DOHH2 (cell line): ENCODE measurements at regions not wholly inside any gene's neighbourhood (a gene's known extent, or its start where the extent isn't known, plus 50 kb on each side); places are given as distances from the start of the nearest gene placed in this dataset.

Experiments used
- H3F3A ChIP-seq: fragments of 200-600 bp; sonication (generic), shearing (Covaris generic); 2 replicates; pipeline ENCODE4 v1.6.0; 2016; ENCODE audit warnings: antibody characterized with exemption, mild to moderate bottlenecking; ENCODE audit not compliant: control insufficient read depth, insufficient read depth
- H3K27ac ChIP-seq: fragments of 200-600 bp; sonication (generic); 2 replicates; pipeline ENCODE4 v1.5.1; 2014; ENCODE audit warnings: low read depth, mild to moderate bottlenecking, low read length, moderate library complexity
- H3K27me3 ChIP-seq: fragments of 200-600 bp; sonication (generic); 2 replicates; pipeline ENCODE4 v1.6.1; 2014; ENCODE audit warnings: mild to moderate bottlenecking, low read length, mixed read lengths; ENCODE audit not compliant: control insufficient read depth
- H3K36me3 ChIP-seq: fragments of 200-600 bp; sonication (generic); 2 replicates; pipeline ENCODE4 v1.6.1; 2014; ENCODE audit warnings: mild to moderate bottlenecking, low read length, moderate library complexity, mixed read lengths; ENCODE audit not compliant: control insufficient read depth
- H3K4me1 ChIP-seq: fragments of 200-600 bp; sonication (generic); 2 replicates; pipeline ENCODE4 v1.6.1; 2014; ENCODE audit warnings: mild to moderate bottlenecking, low read length, mixed read lengths; ENCODE audit not compliant: control insufficient read depth
- H3K4me2 ChIP-seq: fragments of 200-600 bp; sonication (generic); 2 replicates; pipeline ENCODE4 v1.6.0; 2014; ENCODE audit warnings: mild to moderate bottlenecking, low read length, moderate library complexity
- H3K4me3 ChIP-seq: fragments of 200-600 bp; sonication (generic); 2 replicates; pipeline ENCODE4 v1.5.1; 2014; ENCODE audit warnings: mild to moderate bottlenecking, low read length, mixed read lengths
- H3K79me2 ChIP-seq: fragments of 200-600 bp; sonication (generic); 2 replicates; pipeline ENCODE4 v1.6.1; 2014; ENCODE audit warnings: mild to moderate bottlenecking, low read length, mixed read lengths; ENCODE audit not compliant: control insufficient read depth
- H3K9me2 ChIP-seq: fragments of 200-600 bp; sonication (generic); replicated peaks from 2 replicates; pipeline ENCODE4 v1.6.1; 2014; ENCODE audit warnings: mild to moderate bottlenecking, low read length, mixed read lengths; ENCODE audit not compliant: control insufficient read depth
- H3K9me3 ChIP-seq: fragments of 200-600 bp; sonication (generic); 2 replicates; pipeline ENCODE4 v1.6.1; 2014; ENCODE audit warnings: antibody characterized with exemption, low read length, mixed read lengths; ENCODE audit not compliant: control insufficient read depth, insufficient read depth
- H4K20me1 ChIP-seq: fragments of 200-600 bp; sonication (generic); 2 replicates; pipeline ENCODE4 v1.6.0; 2014; ENCODE audit warnings: low read depth, mild to moderate bottlenecking, antibody characterized with exemption, low read length, moderate library complexity; ENCODE audit not compliant: control insufficient read depth, insufficient read depth
- CTCF ChIP-seq: fragments of 200-600 bp; sonication (generic); IDR thresholded peaks from one replicate; pipeline ENCODE4 v1.5.1; 2014; ENCODE audit warnings: antibody characterized with exemption, mild to moderate bottlenecking, low read depth, low read length; ENCODE audit not compliant: poor library complexity, severe bottlenecking
- EZH2phosphoT487 ChIP-seq: fragments of 200-600 bp; sonication (generic); IDR thresholded peaks from 2 replicates; pipeline ENCODE4 v1.6.1; 2017; ENCODE audit warnings: borderline replicate concordance, mild to moderate bottlenecking, antibody characterized with exemption, low read length, moderate library complexity, mixed read lengths

- Histone ChIP-seq H3K27ac (no peak overlapping the region), H4K20me1 (no peaks in the 10 kb centered on the region), H3K36me3 (no peaks in the 10 kb centered on the region)
These were observed 658.9 kb upstream of the NOX3 start for GRCh38 chr6:156114541-156114940.

DNA sequence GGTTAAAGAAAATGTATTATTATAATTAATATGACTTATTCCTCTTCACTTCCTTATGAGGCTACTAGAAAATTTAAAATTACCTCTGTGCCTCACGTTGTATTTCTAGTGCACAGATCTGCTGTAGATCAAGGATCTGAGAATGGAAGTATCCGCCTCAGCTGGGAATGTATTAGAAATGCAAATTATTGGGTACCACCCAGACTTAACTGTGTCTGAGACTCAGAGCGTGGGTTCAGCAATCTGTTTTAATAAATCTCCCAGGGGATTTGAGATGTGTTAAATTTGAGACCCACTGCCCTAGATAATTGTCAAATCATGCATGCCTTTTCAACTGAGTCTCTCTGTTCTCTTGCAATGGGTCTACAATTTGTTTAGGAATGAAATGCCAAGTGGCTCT is 658.0 kb upstream of the NOX3 start:
- Histone ChIP-seq H3F3A (no peaks in the 10 kb centered on the region), H3K9me2 (no peaks in the 10 kb centered on the region), H3K4me1 (no peaks in the 10 kb centered on the region), H3K79me2 (no peaks in the 10 kb centered on the region), H3K27ac (no peak overlapping the region), H3K36me3 (no peaks in the 10 kb centered on the region), H3K4me2 (no peak overlapping the region), H3K9me3 (no peaks in the 10 kb centered on the region), H3K27me3 (no peaks in the 10 kb centered on the region), H3K4me3 (no peak overlapping the region), H4K20me1 (no peaks in the 10 kb centered on the region)
- no peak for TF ChIP-seq CTCF
- TF ChIP-seq EZH2phosphoT487 = no peak

More at GRCh38 chr6:156114541-156114940, 658.9 kb upstream of the NOX3 start:
- Histone ChIP-seq H3K4me3 (no peak overlapping the region), H3K27me3 (no peaks in the 10 kb centered on the region), H3K9me2 (no peaks in the 10 kb centered on the region), H3K79me2 (no peaks in the 10 kb centered on the region), H3F3A (no peaks in the 10 kb centered on the region), H3K4me2 (no peak overlapping the region), H3K9me3 (no peaks in the 10 kb centered on the region), H3K4me1 (no peaks in the 10 kb centered on the region)
- no peak for TF ChIP-seq EZH2phosphoT487
- TF ChIP-seq CTCF = no peak

- Histone ChIP-seq H4K20me1 (no peaks in the 10 kb centered on the region), H3K4me1 (no peaks in the 10 kb centered on the region), H3K9me3 (no peaks in the 10 kb centered on the region), H3K79me2 (no peaks in the 10 kb centered on the region), H3K36me3 (no peaks in the 10 kb centered on the region), H3K27ac (no peak overlapping the region), H3K9me2 (no peaks in the 10 kb centered on the region), H3K4me2 (no peak overlapping the region), H3K4me3 (no peak overlapping the region), H3F3A (no peaks in the 10 kb centered on the region), H3K27me3 (no peaks in the 10 kb centered on the region)
- TF ChIP-seq CTCF (no peak), EZH2phosphoT487 (no peak)
These were observed 656.3 kb upstream of the NOX3 start for GRCh38 chr6:156111913-156112312.

DNA sequence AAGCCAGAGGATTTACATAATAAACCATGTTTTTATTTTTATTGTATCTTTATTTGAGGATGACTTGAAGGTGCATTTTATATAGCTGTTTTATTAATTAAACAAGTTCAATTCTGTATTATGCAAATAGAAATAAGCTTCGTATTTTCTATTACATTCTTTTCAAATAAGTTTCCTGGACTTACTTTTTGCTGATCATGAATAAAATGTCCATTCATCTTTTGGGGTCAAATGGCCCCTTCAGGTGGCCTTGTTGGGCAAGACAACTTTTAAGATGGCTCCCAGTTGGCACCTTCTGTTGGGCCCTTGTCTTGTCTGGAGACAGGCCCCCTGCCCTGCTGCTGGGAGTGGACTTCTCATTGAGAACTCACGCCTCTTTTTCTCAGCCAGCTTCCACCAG is 654.6 kb upstream of the NOX3 start:
- H3K27ac ChIP-seq = no peak overlapping the region
- H3K4me2 ChIP-seq = no peak overlapping the region
- no peaks in the 10 kb centered on the region for H3K9me3 ChIP-seq
- no peaks in the 10 kb centered on the region for H3K36me3 ChIP-seq
- no peaks in the 10 kb centered on the region for H4K20me1 ChIP-seq
- no peaks in the 10 kb centered on the region for H3K27me3 ChIP-seq
- no peaks in the 10 kb centered on the region for H3K4me1 ChIP-seq
- H3K9me2 ChIP-seq = no peaks in the 10 kb centered on the region
- TF ChIP-seq EZH2phosphoT487 (no peak), CTCF (no peak)
- H3K79me2 ChIP-seq = no peaks in the 10 kb centered on the region
- H3F3A ChIP-seq = no peaks in the 10 kb centered on the region
- H3K4me3 ChIP-seq = no peak overlapping the region
